HUDEP-2 (cell line): ENCODE measurements at regions not wholly inside any gene's neighbourhood (a gene's known extent, or its start where the extent isn't known, plus 50 kb on each side); places are given as distances from the start of the nearest gene placed in this dataset.

Experiments
- DNase-seq, 76 experiments: peaks; one replicate each; lab custom pipeline; 2025; ENCODE audit not compliant: unreplicated experiment in 76 of 76; lab: John Stamatoyannopoulos, UW

GRCh38 chr10:105347487-105347886 lies 706.4 kb downstream of the SORCS3 start:
- no peak for DNase-seq

GRCh38 chr10:105342606-105343005 lies 701.5 kb downstream of the SORCS3 start:
- DNase-seq, result no peak

- DNase-seq, result no peak
These were observed 698.6 kb downstream of the SORCS3 start for GRCh38 chr10:105339669-105340068.

GRCh38 chr10:105328503-105329133 lies 687.5 kb downstream of the SORCS3 start:
- no peak for DNase-seq
